Stomach (tissue), 4 donors: ENCODE measurements at regions not wholly inside any gene's neighbourhood (a gene's known extent, or its start where the extent isn't known, plus 50 kb on each side); places are given as distances from the start of the nearest gene placed in this dataset.

Experiments
- EP300 ChIP-seq: sonication (generic); formaldehyde crosslinking; IDR thresholded peaks from one replicate; pipeline ENCODE4 v1.6.1; 2017; ENCODE audit warnings: antibody characterized with exemption
- POLR2A ChIP-seq, 4 donors: fragments of 450-650 bp; IDR thresholded peaks; one replicate each; pipeline ENCODE4 v1.6.1; 2016; ENCODE audit warnings: antibody characterized with exemption in 4 of 4, control low read depth in 2 of 4, mild to moderate bottlenecking in 1 of 4, moderate library complexity in 1 of 4
- POLR2AphosphoS5 ChIP-seq, 3 donors: sonication (generic); formaldehyde crosslinking; IDR thresholded peaks; one replicate each; pipeline ENCODE4 v1.6.1; 2016; ENCODE audit warnings: antibody characterized with exemption in 3 of 3
- TF ChIP-seq, protein P1 (sequence below), 7 experiments: fragments of 450-650 bp in 4 of 7; fragments of 200-600 bp in 3 of 7; sonication (generic) in 3 of 7; IDR thresholded peaks; one replicate each; pipeline ENCODE4 v1.5.1; 2016 to 2019; ENCODE audit warnings: antibody characterized with exemption in 7 of 7, control low read depth in 2 of 7, mild to moderate bottlenecking in 1 of 7

DNA sequence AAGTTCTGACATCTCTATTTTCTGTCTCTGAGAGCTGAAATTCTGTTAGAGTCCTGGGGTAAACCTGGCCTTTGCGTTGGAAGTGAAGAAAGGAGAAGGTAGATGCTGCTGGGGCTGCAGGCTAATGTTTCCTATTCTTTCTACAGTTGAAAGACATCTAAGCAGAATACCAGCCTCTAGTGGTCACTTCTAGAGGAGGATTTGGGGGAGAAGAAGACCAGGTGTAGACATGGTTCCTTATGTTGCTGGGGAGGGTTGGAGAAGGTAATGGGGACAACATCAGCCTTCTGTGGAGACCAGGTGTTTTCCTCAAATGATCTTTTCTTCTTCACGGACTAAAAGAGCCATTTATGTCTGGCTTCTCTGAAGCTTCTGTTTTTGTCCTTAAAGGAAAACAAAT is 62.6 kb downstream of the BTBD3 start:
- TF ChIP-seq, protein P1, sequence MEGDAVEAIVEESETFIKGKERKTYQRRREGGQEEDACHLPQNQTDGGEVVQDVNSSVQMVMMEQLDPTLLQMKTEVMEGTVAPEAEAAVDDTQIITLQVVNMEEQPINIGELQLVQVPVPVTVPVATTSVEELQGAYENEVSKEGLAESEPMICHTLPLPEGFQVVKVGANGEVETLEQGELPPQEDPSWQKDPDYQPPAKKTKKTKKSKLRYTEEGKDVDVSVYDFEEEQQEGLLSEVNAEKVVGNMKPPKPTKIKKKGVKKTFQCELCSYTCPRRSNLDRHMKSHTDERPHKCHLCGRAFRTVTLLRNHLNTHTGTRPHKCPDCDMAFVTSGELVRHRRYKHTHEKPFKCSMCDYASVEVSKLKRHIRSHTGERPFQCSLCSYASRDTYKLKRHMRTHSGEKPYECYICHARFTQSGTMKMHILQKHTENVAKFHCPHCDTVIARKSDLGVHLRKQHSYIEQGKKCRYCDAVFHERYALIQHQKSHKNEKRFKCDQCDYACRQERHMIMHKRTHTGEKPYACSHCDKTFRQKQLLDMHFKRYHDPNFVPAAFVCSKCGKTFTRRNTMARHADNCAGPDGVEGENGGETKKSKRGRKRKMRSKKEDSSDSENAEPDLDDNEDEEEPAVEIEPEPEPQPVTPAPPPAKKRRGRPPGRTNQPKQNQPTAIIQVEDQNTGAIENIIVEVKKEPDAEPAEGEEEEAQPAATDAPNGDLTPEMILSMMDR (IDR thresholded peaks at IDR 0.05): no peak
- TF ChIP-seq POLR2AphosphoS5 (IDR thresholded peaks at IDR 0.05) (no peak), POLR2A (IDR thresholded peaks at IDR 0.05) (no peak), EP300 (no peak)
